GM18505 (cell line): ENCODE measurements at regions not wholly inside any gene's neighbourhood (a gene's known extent, or its start where the extent isn't known, plus 50 kb on each side); places are given as distances from the start of the nearest gene placed in this dataset.
"Not testable (repeated sequence)": the region's sequence is repeated elsewhere in the genome, so short reads cannot be mapped to it uniquely, and the experiment has no call there.

ENCODE experiments used
- ATAC-seq: cut with Tn5 transposase; IDR thresholded peaks from one replicate; pipeline ENCODE4 v1.9.1; 2021; ENCODE audit not compliant: unreplicated experiment
- POLR2A ChIP-seq: IDR thresholded peaks from 4 replicates; pipeline ENCODE4 v1.6.1; 2011; ENCODE audit warnings: borderline replicate concordance; ENCODE audit not compliant: insufficient read depth, insufficient read length; ENCODE audit errors: extremely low read depth

- no peak for ATAC-seq
- TF ChIP-seq POLR2A: no peak
These were observed 1479.2 kb downstream of the UQCRFS1 start for GRCh38 chr19:27733551-27734266.

- no peak for ATAC-seq
- no peak for TF ChIP-seq POLR2A
These were observed 1483.6 kb downstream of the UQCRFS1 start for GRCh38 chr19:27729332-27729731.

- no peak for TF ChIP-seq POLR2A
- no peak for ATAC-seq
These were observed 1490.3 kb downstream of the UQCRFS1 start for GRCh38 chr19:27722625-27723024.

- ATAC-seq: no peak
- no peak for TF ChIP-seq POLR2A
These were observed 1492.8 kb downstream of the UQCRFS1 start for GRCh38 chr19:27720155-27720554.

GRCh38 chr19:27719034-27719433 is 1493.9 kb downstream of the UQCRFS1 start:
- no peak for TF ChIP-seq POLR2A
- no peak for ATAC-seq

- TF ChIP-seq POLR2A: no peak
- no peak for ATAC-seq
These were observed 1494.7 kb downstream of the UQCRFS1 start for GRCh38 chr19:27718234-27718633.

- ATAC-seq: no peak
- TF ChIP-seq POLR2A: no peak
These were observed 1495.1 kb downstream of the UQCRFS1 start for GRCh38 chr19:27717825-27718224.

GRCh38 chr19:27716922-27717321 is 1496.0 kb downstream of the UQCRFS1 start:
- no peak for TF ChIP-seq POLR2A
- ATAC-seq: no peak

- TF ChIP-seq POLR2A: no peak
- no peak for ATAC-seq
These were observed 1498.1 kb downstream of the UQCRFS1 start for GRCh38 chr19:27714857-27715256.

GRCh38 chr19:27709496-27709895 is 1503.5 kb downstream of the UQCRFS1 start:
- no peak for TF ChIP-seq POLR2A
- no peak for ATAC-seq

GRCh38 chr19:27708986-27709385 is 1504.0 kb downstream of the UQCRFS1 start:
- ATAC-seq: not testable (repeated sequence)

- ATAC-seq: not testable (repeated sequence)
These were observed 1505.9 kb downstream of the UQCRFS1 start for GRCh38 chr19:27707026-27707425.

- no peak for TF ChIP-seq POLR2A
- no peak for ATAC-seq
These were observed 1507.1 kb downstream of the UQCRFS1 start for GRCh38 chr19:27705896-27706295.

- ATAC-seq: no peak
- TF ChIP-seq POLR2A: no peak
These were observed 1518.4 kb downstream of the UQCRFS1 start for GRCh38 chr19:27694361-27695055.
